Astrocyte (in vitro differentiated cells and primary cell): ENCODE measurements at regions not wholly inside any gene's neighbourhood (a gene's known extent, or its start where the extent isn't known, plus 50 kb on each side); places are given as distances from the start of the nearest gene placed in this dataset.

ENCODE experiments used
- EZH2 ChIP-seq: IDR thresholded peaks from 2 replicates; pipeline ENCODE4 v1.6.1; 2012; ENCODE audit warnings: mild to moderate bottlenecking, low read length, inconsistent platforms; ENCODE audit not compliant: insufficient read depth
- TF ChIP-seq, protein P1 (sequence below): IDR thresholded peaks from 2 replicates; pipeline ENCODE4 v1.5.1; 2011; ENCODE audit warnings: low read depth, mild to moderate bottlenecking, inconsistent platforms, low read length, moderate library complexity; ENCODE audit not compliant: insufficient read depth

DNA sequence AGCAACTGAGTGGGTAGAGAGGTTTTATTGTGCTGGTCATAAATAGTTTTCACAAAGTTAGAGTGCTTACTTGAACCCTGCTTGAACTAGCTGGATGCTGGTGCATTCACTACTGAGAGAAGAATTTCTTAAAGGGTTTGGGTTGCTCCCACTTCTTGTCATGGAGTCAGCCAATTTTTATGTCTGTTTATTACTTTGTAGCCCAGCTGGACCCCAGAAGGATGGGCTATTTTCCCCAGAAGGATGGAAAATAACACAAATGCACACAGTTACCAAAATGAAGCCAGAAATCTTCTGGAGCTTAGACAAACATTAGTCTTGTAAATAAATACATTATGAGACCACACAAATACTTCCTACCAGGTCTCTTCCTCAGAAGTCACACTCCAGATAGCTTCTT is 480.8 kb upstream of the TNC start:
- TF ChIP-seq, protein P1, sequence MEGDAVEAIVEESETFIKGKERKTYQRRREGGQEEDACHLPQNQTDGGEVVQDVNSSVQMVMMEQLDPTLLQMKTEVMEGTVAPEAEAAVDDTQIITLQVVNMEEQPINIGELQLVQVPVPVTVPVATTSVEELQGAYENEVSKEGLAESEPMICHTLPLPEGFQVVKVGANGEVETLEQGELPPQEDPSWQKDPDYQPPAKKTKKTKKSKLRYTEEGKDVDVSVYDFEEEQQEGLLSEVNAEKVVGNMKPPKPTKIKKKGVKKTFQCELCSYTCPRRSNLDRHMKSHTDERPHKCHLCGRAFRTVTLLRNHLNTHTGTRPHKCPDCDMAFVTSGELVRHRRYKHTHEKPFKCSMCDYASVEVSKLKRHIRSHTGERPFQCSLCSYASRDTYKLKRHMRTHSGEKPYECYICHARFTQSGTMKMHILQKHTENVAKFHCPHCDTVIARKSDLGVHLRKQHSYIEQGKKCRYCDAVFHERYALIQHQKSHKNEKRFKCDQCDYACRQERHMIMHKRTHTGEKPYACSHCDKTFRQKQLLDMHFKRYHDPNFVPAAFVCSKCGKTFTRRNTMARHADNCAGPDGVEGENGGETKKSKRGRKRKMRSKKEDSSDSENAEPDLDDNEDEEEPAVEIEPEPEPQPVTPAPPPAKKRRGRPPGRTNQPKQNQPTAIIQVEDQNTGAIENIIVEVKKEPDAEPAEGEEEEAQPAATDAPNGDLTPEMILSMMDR, result no peak
- TF ChIP-seq EZH2, result no peak
